Suprapubic skin (tissue), 4 donors: ENCODE measurements at regions not wholly inside any gene's neighbourhood (a gene's known extent, or its start where the extent isn't known, plus 50 kb on each side); places are given as distances from the start of the nearest gene placed in this dataset.

Experiments used
- DNase-seq, 2 donors: peaks; one replicate each; pipeline ENCODE4 v3.0.0-alpha.2; 2019; ENCODE audit warnings: low spot score in 2 of 2
- H3K27ac ChIP-seq: fragments of 200-600 bp; sonication (generic); one replicate; pipeline ENCODE4 v1.5.1; 2019
- H3K27me3 ChIP-seq: fragments of 200-600 bp; sonication (generic); one replicate; pipeline ENCODE4 v1.5.1; 2019
- H3K36me3 ChIP-seq: fragments of 200-600 bp; sonication (generic); one replicate; pipeline ENCODE4 v1.5.1; 2019
- H3K4me1 ChIP-seq: fragments of 200-600 bp; sonication (generic); one replicate; pipeline ENCODE4 v1.5.1; 2019
- H3K4me3 ChIP-seq: fragments of 200-600 bp; sonication (generic); one replicate; pipeline ENCODE4 v1.5.1; 2019; ENCODE audit warnings: mild to moderate bottlenecking
- H3K9me3 ChIP-seq: fragments of 200-600 bp; sonication (generic); one replicate; pipeline ENCODE4 v1.5.1; 2019
- CTCF ChIP-seq, 2 donors: fragments of 200-600 bp in 1 of 2; fragments of 450-650 bp in 1 of 2; sonication (generic) in 1 of 2; IDR thresholded peaks; one replicate each; pipeline ENCODE4 v1.5.1; 2016 to 2019; ENCODE audit warnings: antibody characterized with exemption in 2 of 2, mild to moderate bottlenecking in 1 of 2, moderate library complexity in 1 of 2
- EP300 ChIP-seq: sonication (generic); formaldehyde crosslinking; IDR thresholded peaks from one replicate; pipeline ENCODE4 v1.6.1; 2017; ENCODE audit warnings: antibody characterized with exemption
- POLR2A ChIP-seq, 2 donors: fragments of 450-650 bp; IDR thresholded peaks; one replicate each; pipeline ENCODE4 v1.6.1; 2017; ENCODE audit warnings: antibody characterized with exemption in 2 of 2, mild to moderate bottlenecking in 2 of 2, moderate library complexity in 2 of 2
- POLR2AphosphoS5 ChIP-seq, 3 donors: sonication (generic); formaldehyde crosslinking; IDR thresholded peaks; one replicate each; pipeline ENCODE4 v1.6.1; 2017; ENCODE audit warnings: antibody characterized with exemption in 3 of 3
- WGBS: methylation state at CpG from one replicate; pipeline ENCODE4 v1.1.5; 2018; 5-methylcytosine and 5-hydroxymethylcytosine counted together

- H3K4me1 ChIP-seq, result peaks cover 3% of the 10 kb centered on the region
- H3K27me3 ChIP-seq, result no peaks in the 10 kb centered on the region
- no peak overlapping the region for H3K4me3 ChIP-seq
- TF ChIP-seq POLR2A (IDR thresholded peaks at IDR 0.05) (no peak), EP300 (no peak), POLR2AphosphoS5 (IDR thresholded peaks at IDR 0.05) (peak in 1 of 3 donors; percentile 88), CTCF (IDR thresholded peaks at IDR 0.05) (no peak)
- peak in 1 of 2 donors; percentile 79 for DNase-seq
- H3K27ac ChIP-seq, result peak overlapping the region; percentile 47
- H3K9me3 ChIP-seq, result no peaks in the 10 kb centered on the region
- H3K36me3 ChIP-seq, result no peaks in the 10 kb centered on the region
- WGBS, result 74% methylated on average over 19 of the region's 19 CpGs
Measured at GRCh38 chr6:169075211-169075914, 178.3 kb downstream of the THBS2 start.

GRCh38 chr6:169074526-169074925, 179.1 kb downstream of the THBS2 start:
- H3K9me3 ChIP-seq, result no peaks in the 10 kb centered on the region
- 70% methylated on average over 4 of the region's 4 CpGs for WGBS
- H3K4me1 ChIP-seq, result peaks cover 3% of the 10 kb centered on the region
- DNase-seq, result no peak
- H3K27ac ChIP-seq, result peak overlapping the region; percentile 53
- no peaks in the 10 kb centered on the region for H3K27me3 ChIP-seq
- no peaks in the 10 kb centered on the region for H3K36me3 ChIP-seq
- no peak overlapping the region for H3K4me3 ChIP-seq
- TF ChIP-seq EP300 (no peak), CTCF (IDR thresholded peaks at IDR 0.05) (no peak), POLR2AphosphoS5 (IDR thresholded peaks at IDR 0.05) (no peak), POLR2A (IDR thresholded peaks at IDR 0.05) (no peak)

- no peaks in the 10 kb centered on the region for H3K36me3 ChIP-seq
- DNase-seq, result no peak
- no peak overlapping the region for H3K4me3 ChIP-seq
- no peak for TF ChIP-seq EP300
- no peaks in the 10 kb centered on the region for H3K9me3 ChIP-seq
- no peak overlapping the region for H3K27ac ChIP-seq
- no peaks in the 10 kb centered on the region for H3K27me3 ChIP-seq
- WGBS, result 78% methylated on average over 3 of the region's 3 CpGs
- H3K4me1 ChIP-seq, result peaks cover 3% of the 10 kb centered on the region
Measured at GRCh38 chr6:169073311-169073710, 180.3 kb downstream of the THBS2 start.

- no peak for TF ChIP-seq EP300
- TF ChIP-seq POLR2AphosphoS5 (IDR thresholded peaks at IDR 0.05), result no peak
- TF ChIP-seq CTCF (IDR thresholded peaks at IDR 0.05), result no peak
- no peak for TF ChIP-seq POLR2A (IDR thresholded peaks at IDR 0.05)
- H3K27ac ChIP-seq, result no peak overlapping the region
- H3K36me3 ChIP-seq, result no peaks in the 10 kb centered on the region
- no peaks in the 10 kb centered on the region for H3K27me3 ChIP-seq
- no peak for DNase-seq
- peaks cover 3% of the 10 kb centered on the region for H3K4me1 ChIP-seq
- H3K4me3 ChIP-seq, result no peak overlapping the region
- no peaks in the 10 kb centered on the region for H3K9me3 ChIP-seq
- 89% methylated on average over 21 of the region's 23 CpGs for whole genome bisulfite sequencing
Measured at GRCh38 chr6:169072127-169073042, 181.3 kb downstream of the THBS2 start.

GRCh38 chr6:169071394-169071793, 182.3 kb downstream of the THBS2 start:
- H3K27ac ChIP-seq, result peak overlapping the region; percentile 61
- WGBS, result 85% methylated on average over 7 of the region's 7 CpGs
- TF ChIP-seq CTCF (IDR thresholded peaks at IDR 0.05) (no peak), EP300 (no peak), POLR2A (IDR thresholded peaks at IDR 0.05) (no peak), POLR2AphosphoS5 (IDR thresholded peaks at IDR 0.05) (no peak)

More at GRCh38 chr6:169071394-169071793, 182.3 kb downstream of the THBS2 start:
- no peaks in the 10 kb centered on the region for H3K9me3 ChIP-seq
- no peak for DNase-seq
- peaks cover 3% of the 10 kb centered on the region for H3K4me1 ChIP-seq
- no peaks in the 10 kb centered on the region for H3K36me3 ChIP-seq
- H3K27me3 ChIP-seq, result no peaks in the 10 kb centered on the region
- H3K4me3 ChIP-seq, result no peak overlapping the region
